Thyroid gland (tissue), 4 donors: ENCODE measurements at regions not wholly inside any gene's neighbourhood (a gene's known extent, or its start where the extent isn't known, plus 50 kb on each side); places are given as distances from the start of the nearest gene placed in this dataset.

Source experiments
- DNase-seq, 2 donors: peaks; one replicate each; pipeline ENCODE4 v3.0.0-alpha.2; 2019
- H3K27ac ChIP-seq, 3 donors: fragments of 200-600 bp; sonication (generic); 1 replicate in 2 of 3; 2 replicates in 1 of 3; pipeline ENCODE4 v1.5.1; 2016 to 2019; ENCODE audit warnings: mild to moderate bottlenecking in 1 of 3, moderate library complexity in 1 of 3
- H3K27me3 ChIP-seq: fragments of 200-600 bp; sonication (generic); one replicate; pipeline ENCODE4 v1.5.1; 2019
- H3K36me3 ChIP-seq, 2 donors: fragments of 200-600 bp; sonication (generic); one replicate each; pipeline ENCODE4 v1.5.1; 2016 to 2019
- H3K4me1 ChIP-seq, 2 donors: fragments of 200-600 bp; sonication (generic); one replicate each; pipeline ENCODE4 v1.5.1; 2017 to 2019
- H3K4me3 ChIP-seq, 3 donors: fragments of 200-600 bp; sonication (generic); replicated peaks in 1 of 3; 1 replicate in 2 of 3; 2 replicates in 1 of 3; pipeline ENCODE4 v1.5.1; 2016; ENCODE audit warnings: mild to moderate bottlenecking in 1 of 3
- H3K9me3 ChIP-seq: fragments of 200-600 bp; sonication (generic); one replicate; pipeline ENCODE4 v1.5.1; 2017
- CTCF ChIP-seq, 6 experiments: fragments of 200-600 bp in 3 of 6; fragments of 450-650 bp in 3 of 6; sonication (generic) in 3 of 6; IDR thresholded peaks; one replicate each; pipeline ENCODE4 v1.5.1; 2016 to 2019; ENCODE audit warnings: antibody characterized with exemption in 6 of 6, mild to moderate bottlenecking in 2 of 6, inconsistent platforms in 1 of 6, moderate library complexity in 1 of 6
- POLR2A ChIP-seq, 2 donors: fragments of 450-650 bp; IDR thresholded peaks; one replicate each; pipeline ENCODE4 v1.6.1; 2017; ENCODE audit warnings: antibody characterized with exemption in 2 of 2, mild to moderate bottlenecking in 2 of 2, moderate library complexity in 1 of 2
- WGBS, 2 donors: methylation state at CpG; one replicate each; pipeline ENCODE4 v1.1.5; 2017; 5-methylcytosine and 5-hydroxymethylcytosine counted together
- intact Hi-C: fragments of 100-400 bp; cut with DNase I; formaldehyde crosslinking; loops from one replicate; pipeline ENCODE4 v1.15.1; 2023

- intact Hi-C loops: no loop called here
- 72 to 74% methylated on average over 6 of the region's 6 CpGs for WGBS, 2 donors
- TF ChIP-seq CTCF (IDR thresholded peaks at IDR 0.05) (no peak), POLR2A (IDR thresholded peaks at IDR 0.05) (no peak)
- H3K36me3 ChIP-seq: no peaks in the 10 kb centered on the region
- no peaks in the 10 kb centered on the region for H3K9me3 ChIP-seq
- H3K4me3 ChIP-seq: no peak overlapping the region
- no peaks in the 10 kb centered on the region for H3K27me3 ChIP-seq
- no peaks in the 10 kb centered on the region for H3K4me1 ChIP-seq
- DNase-seq: no peak
- H3K27ac ChIP-seq: no peak overlapping the region
Observed at GRCh38 chr11:116467823-116468222, 305.0 kb downstream of the BUD13 start.

GRCh38 chr11:116466801-116467200, 306.0 kb downstream of the BUD13 start:
- intact Hi-C loops: no loop called here
- Histone ChIP-seq H3K36me3 (no peaks in the 10 kb centered on the region), H3K4me3 (no peak overlapping the region), H3K27ac (no peak overlapping the region), H3K27me3 (no peaks in the 10 kb centered on the region), H3K9me3 (no peaks in the 10 kb centered on the region), H3K4me1 (no peaks in the 10 kb centered on the region)
- TF ChIP-seq POLR2A (IDR thresholded peaks at IDR 0.05) (no peak), CTCF (IDR thresholded peaks at IDR 0.05) (no peak)
- WGBS, 2 donors: 45% methylated on average over 6 of the region's 6 CpGs
- DNase-seq: no peak

GRCh38 chr11:116466191-116466590, 306.6 kb downstream of the BUD13 start:
- intact Hi-C loops: no loop called here

GRCh38 chr11:116465056-116465455, 307.7 kb downstream of the BUD13 start:
- Histone ChIP-seq H3K27ac (no peak overlapping the region), H3K9me3 (no peaks in the 10 kb centered on the region), H3K4me1 (no peaks in the 10 kb centered on the region), H3K36me3 (no peaks in the 10 kb centered on the region), H3K4me3 (no peak overlapping the region), H3K27me3 (no peaks in the 10 kb centered on the region)
- intact Hi-C loops: no loop called here
- 79 to 83% methylated on average over 4 of the region's 4 CpGs for WGBS, 2 donors
- no peak for DNase-seq
- no peak for TF ChIP-seq POLR2A (IDR thresholded peaks at IDR 0.05)
- TF ChIP-seq CTCF (IDR thresholded peaks at IDR 0.05): no peak

More at GRCh38 chr11:116466191-116466590, 306.6 kb downstream of the BUD13 start:
- TF ChIP-seq POLR2A (IDR thresholded peaks at IDR 0.05) (no peak), CTCF (IDR thresholded peaks at IDR 0.05) (no peak)
- Histone ChIP-seq H3K9me3 (no peaks in the 10 kb centered on the region), H3K4me1 (no peaks in the 10 kb centered on the region), H3K4me3 (no peak overlapping the region), H3K27ac (no peak overlapping the region), H3K27me3 (no peaks in the 10 kb centered on the region), H3K36me3 (no peaks in the 10 kb centered on the region)
- 76 to 80% methylated on average over 6 of the region's 6 CpGs for WGBS, 2 donors
- no peak for DNase-seq

GRCh38 chr11:116461789-116462188, 311.0 kb downstream of the BUD13 start:
- 32 to 43% methylated on average over 2 of the region's 2 CpGs for WGBS, 2 donors
- H3K27ac ChIP-seq: no peak overlapping the region

More at GRCh38 chr11:116461789-116462188, 311.0 kb downstream of the BUD13 start:
- no peak for DNase-seq
- H3K36me3 ChIP-seq: no peaks in the 10 kb centered on the region
- intact Hi-C loops: no loop called here
- H3K27me3 ChIP-seq: no peaks in the 10 kb centered on the region
- TF ChIP-seq POLR2A (IDR thresholded peaks at IDR 0.05) (no peak), CTCF (IDR thresholded peaks at IDR 0.05) (no peak)
- H3K9me3 ChIP-seq: no peaks in the 10 kb centered on the region
- H3K4me3 ChIP-seq: no peak overlapping the region
- H3K4me1 ChIP-seq: no peaks in the 10 kb centered on the region
